ENCODE measurements at regions not wholly inside any gene's neighbourhood (a gene's known extent, or its start where the extent isn't known, plus 50 kb on each side); places are given as distances from the start of the nearest gene placed in this dataset.

GRCh38 chr18:42606886-42607495 lies 508.5 kb downstream of the RIT2 start:
- Histone ChIP-seq H3K27me3 (ENCODE audit: control insufficient read depth, insufficient read depth, low read length) (no peaks in the 10 kb centered on the region), H3K4me3 (ENCODE audit: insufficient read depth, low read depth, low read length) (no peak overlapping the region), H3K36me3 (replicated peaks; ENCODE audit: control insufficient read depth, insufficient read depth, low read length) (no peaks in the 10 kb centered on the region)
- no peak for DNase-seq

GRCh38 chr18:42611134-42611533 lies 504.4 kb downstream of the RIT2 start:
- Histone ChIP-seq H3K36me3 (replicated peaks; ENCODE audit: control insufficient read depth, insufficient read depth, low read length) (no peaks in the 10 kb centered on the region), H3K27me3 (ENCODE audit: control insufficient read depth, insufficient read depth, low read length) (no peaks in the 10 kb centered on the region), H3K4me3 (ENCODE audit: insufficient read depth, low read depth, low read length) (no peak overlapping the region)
- no peak for DNase-seq

- no peaks in the 10 kb centered on the region for H3K36me3 ChIP-seq (replicated peaks; ENCODE audit: control insufficient read depth, insufficient read depth, low read length)
- no peak overlapping the region for H3K4me3 ChIP-seq (ENCODE audit: insufficient read depth, low read depth, low read length)
- no peaks in the 10 kb centered on the region for H3K27me3 ChIP-seq (ENCODE audit: control insufficient read depth, insufficient read depth, low read length)
- no peak for DNase-seq
Observed at GRCh38 chr18:42614619-42615293, 500.7 kb downstream of the RIT2 start.

GRCh38 chr18:42617221-42617620 lies 498.3 kb downstream of the RIT2 start:
- Histone ChIP-seq H3K4me3 (ENCODE audit: insufficient read depth, low read depth, low read length) (no peak overlapping the region), H3K27me3 (ENCODE audit: control insufficient read depth, insufficient read depth, low read length) (no peaks in the 10 kb centered on the region), H3K36me3 (replicated peaks; ENCODE audit: control insufficient read depth, insufficient read depth, low read length) (no peaks in the 10 kb centered on the region)
- DNase-seq, result no peak

GRCh38 chr18:42619771-42620170 lies 495.7 kb downstream of the RIT2 start:
- Histone ChIP-seq H3K36me3 (replicated peaks; ENCODE audit: control insufficient read depth, insufficient read depth, low read length) (no peaks in the 10 kb centered on the region), H3K27me3 (ENCODE audit: control insufficient read depth, insufficient read depth, low read length) (no peaks in the 10 kb centered on the region), H3K4me3 (ENCODE audit: insufficient read depth, low read depth, low read length) (no peak overlapping the region)
- DNase-seq, result no peak

- no peaks in the 10 kb centered on the region for H3K27me3 ChIP-seq (ENCODE audit: control insufficient read depth, insufficient read depth, low read length)
- no peak overlapping the region for H3K4me3 ChIP-seq (ENCODE audit: insufficient read depth, low read depth, low read length)
- no peaks in the 10 kb centered on the region for H3K36me3 ChIP-seq (replicated peaks; ENCODE audit: control insufficient read depth, insufficient read depth, low read length)
- DNase-seq, result no peak
Observed at GRCh38 chr18:42620657-42621056, 494.8 kb downstream of the RIT2 start.

GRCh38 chr18:42623935-42624334 lies 491.6 kb downstream of the RIT2 start:
- Histone ChIP-seq H3K4me3 (ENCODE audit: insufficient read depth, low read depth, low read length) (no peak overlapping the region), H3K36me3 (replicated peaks; ENCODE audit: control insufficient read depth, insufficient read depth, low read length) (no peaks in the 10 kb centered on the region), H3K27me3 (ENCODE audit: control insufficient read depth, insufficient read depth, low read length) (no peaks in the 10 kb centered on the region; the same call in 1 of the 2 replicates)
- DNase-seq, result no peak

GRCh38 chr18:42632801-42633200 lies 482.7 kb downstream of the RIT2 start:
- Histone ChIP-seq H3K36me3 (replicated peaks; ENCODE audit: control insufficient read depth, insufficient read depth, low read length) (no peaks in the 10 kb centered on the region), H3K4me3 (ENCODE audit: insufficient read depth, low read depth, low read length) (no peak overlapping the region), H3K27me3 (ENCODE audit: control insufficient read depth, insufficient read depth, low read length) (no peaks in the 10 kb centered on the region)
- no peak for DNase-seq

- H3K4me3 ChIP-seq (ENCODE audit: insufficient read depth, low read depth, low read length), result no peak overlapping the region
- no peaks in the 10 kb centered on the region for H3K36me3 ChIP-seq (replicated peaks; ENCODE audit: control insufficient read depth, insufficient read depth, low read length)
- no peaks in the 10 kb centered on the region for H3K27me3 ChIP-seq (ENCODE audit: control insufficient read depth, insufficient read depth, low read length)
- peak; percentile 36 for DNase-seq
Observed at GRCh38 chr18:42635378-42636048, 480.0 kb downstream of the RIT2 start.

GRCh38 chr18:42636309-42636708 lies 479.2 kb downstream of the RIT2 start:
- no peak for DNase-seq
- Histone ChIP-seq H3K4me3 (ENCODE audit: insufficient read depth, low read depth, low read length) (no peak overlapping the region), H3K27me3 (ENCODE audit: control insufficient read depth, insufficient read depth, low read length) (no peaks in the 10 kb centered on the region), H3K36me3 (replicated peaks; ENCODE audit: control insufficient read depth, insufficient read depth, low read length) (no peaks in the 10 kb centered on the region)

GRCh38 chr18:42640160-42640559 lies 475.3 kb downstream of the RIT2 start:
- Histone ChIP-seq H3K27me3 (ENCODE audit: control insufficient read depth, insufficient read depth, low read length) (no peaks in the 10 kb centered on the region), H3K4me3 (ENCODE audit: insufficient read depth, low read depth, low read length) (no peak overlapping the region), H3K36me3 (replicated peaks; ENCODE audit: control insufficient read depth, insufficient read depth, low read length) (no peaks in the 10 kb centered on the region)
- no peak for DNase-seq

- Histone ChIP-seq H3K4me3 (ENCODE audit: insufficient read depth, low read depth, low read length) (no peak overlapping the region), H3K27me3 (ENCODE audit: control insufficient read depth, insufficient read depth, low read length) (no peaks in the 10 kb centered on the region), H3K36me3 (replicated peaks; ENCODE audit: control insufficient read depth, insufficient read depth, low read length) (no peaks in the 10 kb centered on the region)
- no peak for DNase-seq
Observed at GRCh38 chr18:42641996-42642395, 473.5 kb downstream of the RIT2 start.

GRCh38 chr18:42644729-42645131 lies 470.8 kb downstream of the RIT2 start:
- no peak overlapping the region for H3K4me3 ChIP-seq (ENCODE audit: insufficient read depth, low read depth, low read length)
- no peaks in the 10 kb centered on the region for H3K27me3 ChIP-seq (ENCODE audit: control insufficient read depth, insufficient read depth, low read length)
- H3K36me3 ChIP-seq (replicated peaks; ENCODE audit: control insufficient read depth, insufficient read depth, low read length), result no peaks in the 10 kb centered on the region
- no peak for DNase-seq

GRCh38 chr18:42649331-42650035 lies 466.0 kb downstream of the RIT2 start:
- no peak for DNase-seq

GRCh38 chr18:42654556-42654955 lies 460.9 kb downstream of the RIT2 start:
- Histone ChIP-seq H3K27me3 (ENCODE audit: control insufficient read depth, insufficient read depth, low read length) (no peaks in the 10 kb centered on the region), H3K36me3 (replicated peaks; ENCODE audit: control insufficient read depth, insufficient read depth, low read length) (no peaks in the 10 kb centered on the region), H3K4me3 (ENCODE audit: insufficient read depth, low read depth, low read length) (no peak overlapping the region)
- DNase-seq, result no peak

More at GRCh38 chr18:42649331-42650035, 466.0 kb downstream of the RIT2 start:
- H3K4me3 ChIP-seq (ENCODE audit: insufficient read depth, low read depth, low read length), result no peak overlapping the region
- H3K36me3 ChIP-seq (replicated peaks; ENCODE audit: control insufficient read depth, insufficient read depth, low read length), result no peaks in the 10 kb centered on the region
- no peaks in the 10 kb centered on the region for H3K27me3 ChIP-seq (ENCODE audit: control insufficient read depth, insufficient read depth, low read length)
